ENCODE measurements at regions not wholly inside any gene's neighbourhood (a gene's known extent, or its start where the extent isn't known, plus 50 kb on each side); places are given as distances from the start of the nearest gene placed in this dataset.
A peak's percentile ranks its signal among the peaks of the same experiment; 100 is the strongest.
"Not testable (repeated sequence)": the region's sequence is repeated elsewhere in the genome, so short reads cannot be mapped to it uniquely, and the experiment has no call there.

DNA sequence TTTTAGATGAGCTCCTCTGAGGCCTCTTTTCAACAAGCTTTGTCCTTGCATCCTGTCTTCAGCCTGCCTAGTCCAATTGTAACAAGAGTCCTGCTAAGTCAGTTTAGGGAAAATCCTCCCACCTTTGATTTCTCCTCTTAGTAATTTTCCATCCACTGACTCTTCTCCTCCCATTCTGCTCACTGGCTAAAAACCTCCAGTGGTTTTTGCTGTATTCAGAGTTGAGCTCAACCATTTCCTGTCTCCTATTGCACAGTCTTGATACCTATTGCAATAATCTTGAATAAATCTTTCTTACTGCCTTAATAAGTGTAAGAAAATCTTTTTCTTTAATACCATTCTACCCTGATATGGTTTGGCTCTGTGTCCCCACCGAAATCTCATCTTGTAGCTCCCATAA, 117.8 kb upstream of the ENPP6 start:
- no peak for DNase-seq

DNA sequence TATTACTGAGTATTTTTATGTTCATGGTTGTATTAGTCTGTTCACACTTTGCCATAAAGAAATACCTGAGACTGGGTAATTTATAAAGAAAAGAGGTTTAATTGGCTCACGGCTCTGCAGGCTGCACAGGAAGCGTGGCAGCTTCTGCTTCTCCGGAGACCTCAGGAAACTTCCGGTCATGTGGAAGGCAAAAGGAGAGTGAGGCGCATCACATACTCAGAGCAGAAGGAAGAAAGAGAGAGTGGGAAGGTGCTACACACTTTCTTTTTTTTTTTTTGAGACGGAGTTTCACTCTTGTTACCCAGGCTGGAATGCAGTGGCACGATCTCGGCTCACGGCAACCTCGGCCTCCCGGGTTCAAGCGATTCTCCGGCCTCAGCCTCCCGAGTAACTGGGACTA, 115.8 kb upstream of the ENPP6 start:
- not testable (repeated sequence) for DNase-seq

DNA sequence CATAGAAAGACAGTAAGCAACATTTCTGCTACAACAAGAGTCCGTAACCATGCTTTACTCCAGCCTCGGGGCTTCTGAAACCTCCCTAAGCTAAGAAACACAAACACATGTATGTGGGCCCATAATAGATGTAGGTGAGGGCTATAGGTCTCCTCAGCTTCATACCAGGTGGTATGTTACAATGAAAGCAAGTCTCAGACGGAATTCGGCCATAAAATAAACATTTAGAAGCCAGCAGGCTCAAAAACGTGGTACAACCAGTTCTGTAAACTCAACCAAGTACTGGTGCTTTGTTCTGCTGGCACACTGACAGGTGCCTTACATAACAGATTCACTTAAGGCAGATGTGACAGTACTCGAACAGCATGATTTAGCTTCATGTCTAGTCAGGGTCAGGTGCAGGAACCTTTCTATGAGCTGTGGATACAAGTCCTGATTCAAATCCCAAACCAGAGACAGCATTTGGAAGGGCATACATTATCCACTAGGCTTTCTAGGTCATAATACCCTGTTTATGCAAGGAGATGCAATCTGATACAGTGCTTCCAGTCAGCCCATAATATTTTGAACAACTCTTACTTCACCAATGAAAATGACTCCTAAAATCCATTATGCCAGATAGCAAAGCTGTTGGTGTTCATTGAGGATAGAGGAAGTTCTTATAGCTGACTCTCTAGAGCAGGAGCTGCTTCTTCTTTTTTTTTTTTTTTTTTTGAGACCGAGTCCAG, 113.8 kb upstream of the ENPP6 start:
- peak; percentile 91 for DNase-seq

DNA sequence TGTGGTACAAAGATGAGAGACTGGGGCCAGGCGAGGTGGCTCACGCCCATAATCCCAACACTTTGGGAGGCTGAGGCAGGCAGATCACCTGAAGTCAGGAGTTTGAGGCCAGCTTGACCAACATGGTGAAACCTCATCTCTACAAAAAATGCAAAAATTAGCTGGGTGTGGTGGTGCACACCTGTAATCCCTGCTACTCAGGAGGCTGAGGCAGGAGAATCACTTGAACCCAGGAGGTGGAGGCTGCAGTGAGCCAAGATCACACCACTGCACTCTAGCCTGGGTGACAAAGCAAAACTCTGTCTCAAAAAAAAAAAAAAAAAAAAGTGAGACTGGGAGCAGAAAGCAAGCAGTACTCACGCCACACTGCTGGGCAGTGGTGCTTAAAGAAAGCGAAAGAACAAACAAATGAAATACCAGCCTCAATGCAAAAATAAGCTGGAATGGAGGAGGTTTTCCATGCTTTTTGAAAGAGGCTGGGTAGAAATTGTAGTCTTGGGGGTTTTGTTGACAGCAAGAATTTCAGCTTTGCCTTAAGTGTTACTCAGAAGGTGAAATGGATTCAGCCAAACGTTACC, 112.9 kb upstream of the ENPP6 start:
- not testable (repeated sequence) for DNase-seq

DNA sequence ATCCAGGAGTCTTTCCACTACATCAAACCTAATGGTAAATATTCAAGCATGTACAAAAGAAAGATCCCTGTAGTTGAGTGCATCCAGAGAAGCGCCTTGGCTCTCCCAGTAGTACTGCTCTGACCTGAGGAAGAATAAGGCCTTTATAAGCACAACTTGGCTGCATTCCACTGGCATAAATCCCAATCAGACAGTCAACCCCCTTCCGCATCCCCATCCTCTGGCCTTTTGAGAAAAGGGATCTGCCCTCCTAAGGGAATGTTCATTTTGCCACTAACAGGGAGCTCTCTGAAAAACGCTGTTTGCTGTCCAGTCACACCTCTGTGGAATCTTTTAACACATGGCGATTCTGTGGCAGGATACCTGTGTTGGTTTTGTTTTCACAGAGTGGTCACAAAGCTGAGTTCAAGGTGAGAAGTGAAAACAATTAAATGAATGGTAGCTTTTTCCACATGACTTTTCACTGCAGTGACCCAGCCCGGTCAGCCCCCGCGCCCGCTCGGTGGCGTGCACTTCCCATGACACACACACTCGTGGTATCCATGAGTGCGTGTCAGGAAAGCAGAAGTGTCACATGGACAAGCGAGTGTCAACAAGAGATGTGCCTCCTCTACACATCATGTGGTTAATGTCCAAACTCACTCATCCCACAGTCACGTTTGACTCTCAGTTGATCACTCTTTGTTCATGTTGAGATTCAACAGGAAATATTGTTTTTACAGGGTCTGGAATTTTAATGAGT, 112.2 kb upstream of the ENPP6 start:
- peak; percentile 35 for DNase-seq

DNA sequence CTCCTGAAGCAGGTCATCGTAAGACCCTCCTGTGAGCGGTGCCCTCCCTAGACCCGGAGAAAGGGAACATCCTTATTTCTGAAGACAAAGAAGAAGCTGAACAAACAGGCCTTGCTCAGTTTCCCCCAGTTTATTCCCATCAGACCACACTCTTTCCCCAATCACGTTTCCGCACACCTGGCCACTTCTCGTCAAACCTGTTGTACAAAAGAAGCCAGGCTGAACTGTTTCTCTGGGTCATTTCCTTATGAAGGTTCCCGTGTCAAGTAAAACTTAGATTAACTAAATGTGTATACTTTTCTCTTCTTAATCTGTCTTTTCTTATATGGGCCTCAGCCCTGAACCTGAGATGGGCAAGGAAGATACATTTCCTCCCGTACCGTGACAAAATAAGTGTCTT, 111.6 kb upstream of the ENPP6 start:
- DNase-seq = no peak

DNA sequence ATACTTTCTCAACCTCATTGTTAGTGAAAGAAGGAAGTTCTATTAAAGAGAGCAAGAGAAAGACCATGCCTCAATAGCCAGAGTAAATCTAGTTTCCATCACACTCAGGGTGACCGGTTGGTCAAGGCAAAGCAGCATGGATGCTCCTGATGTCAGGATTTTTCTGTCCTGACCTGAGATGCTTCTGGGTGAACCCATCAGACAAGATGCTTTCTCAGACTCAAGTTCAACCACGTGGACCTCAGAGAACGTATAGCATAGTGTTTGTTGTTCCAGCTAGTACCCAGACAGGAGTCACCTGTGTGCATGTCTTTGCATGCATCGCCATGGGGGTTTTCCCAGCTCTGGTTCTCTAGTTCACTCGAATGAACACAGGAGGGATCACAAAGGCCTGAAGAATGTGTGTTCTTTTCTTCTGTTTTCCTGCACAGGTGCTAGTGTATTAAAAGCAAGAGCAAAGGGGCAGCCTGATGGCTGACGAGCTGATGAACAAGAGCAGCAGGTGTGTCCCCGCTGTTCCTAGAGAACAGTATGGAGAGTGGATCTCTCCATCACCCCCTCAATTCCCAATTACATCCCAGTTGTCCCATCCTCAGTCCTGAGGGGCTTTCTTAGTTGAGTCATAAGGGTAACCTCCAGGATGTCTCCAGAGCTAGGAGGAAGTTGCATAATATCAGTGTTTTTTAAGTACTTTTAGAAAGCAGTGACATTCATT, 110.5 kb upstream of the ENPP6 start:
- DNase-seq = no peak

DNA sequence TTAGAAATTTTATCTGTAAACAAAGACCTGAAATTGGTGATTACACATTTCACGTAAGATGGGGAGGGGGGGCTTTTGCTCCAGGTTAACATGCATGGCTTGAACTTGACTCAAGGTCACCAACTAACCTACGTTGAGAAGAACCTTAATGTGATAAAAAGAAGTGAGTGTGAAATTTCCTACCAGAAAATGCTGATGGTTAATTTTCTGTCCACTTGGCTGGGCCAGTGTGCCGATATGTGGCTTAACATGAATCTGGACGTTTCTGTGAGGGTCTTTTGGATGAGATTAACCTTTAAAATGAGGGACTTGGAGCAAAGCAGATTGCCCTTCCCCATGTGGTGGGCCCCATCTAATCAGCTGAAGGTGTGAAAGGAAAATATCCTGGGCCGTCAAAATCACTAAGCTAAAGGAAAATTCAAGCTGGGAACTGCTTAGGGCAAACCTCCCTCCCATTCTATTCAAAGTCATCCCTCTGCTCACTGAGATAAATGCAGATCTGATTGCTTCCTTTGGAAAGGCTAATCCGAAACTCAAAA, 107.3 kb upstream of the ENPP6 start:
- DNase-seq = no peak

DNA sequence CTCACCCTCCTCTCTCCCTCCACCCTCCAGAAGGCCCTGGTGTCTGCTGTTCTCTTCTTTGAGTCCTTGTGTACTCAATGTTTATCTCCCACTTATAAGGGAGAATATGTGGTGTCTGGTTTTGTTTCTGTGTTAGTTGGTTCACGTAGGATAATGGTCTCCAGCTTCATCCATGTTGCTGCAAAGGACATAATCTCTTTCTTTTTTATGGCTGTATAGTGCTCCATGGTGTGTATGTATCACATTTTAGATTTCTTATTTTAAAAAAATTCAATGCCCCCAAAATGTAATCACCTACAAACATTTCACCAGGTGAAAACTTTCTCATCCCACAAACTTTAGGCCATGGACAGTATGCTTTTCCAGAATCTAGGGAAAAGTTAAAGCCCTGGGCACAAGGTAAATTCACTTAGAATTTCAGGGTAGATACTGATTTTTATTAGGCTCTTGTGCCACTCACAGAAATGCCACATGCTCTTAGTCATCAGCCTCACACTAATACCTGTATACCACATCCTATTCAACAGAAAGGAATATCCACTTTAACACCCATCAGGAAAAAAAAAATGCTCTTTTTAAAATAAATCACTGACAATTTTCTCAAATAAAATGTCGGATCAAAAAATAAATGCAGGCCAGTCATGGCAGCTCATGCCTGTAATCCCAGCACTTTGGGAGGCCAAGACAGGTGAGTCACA, 104.8 kb upstream of the ENPP6 start:
- no peak for DNase-seq

DNA sequence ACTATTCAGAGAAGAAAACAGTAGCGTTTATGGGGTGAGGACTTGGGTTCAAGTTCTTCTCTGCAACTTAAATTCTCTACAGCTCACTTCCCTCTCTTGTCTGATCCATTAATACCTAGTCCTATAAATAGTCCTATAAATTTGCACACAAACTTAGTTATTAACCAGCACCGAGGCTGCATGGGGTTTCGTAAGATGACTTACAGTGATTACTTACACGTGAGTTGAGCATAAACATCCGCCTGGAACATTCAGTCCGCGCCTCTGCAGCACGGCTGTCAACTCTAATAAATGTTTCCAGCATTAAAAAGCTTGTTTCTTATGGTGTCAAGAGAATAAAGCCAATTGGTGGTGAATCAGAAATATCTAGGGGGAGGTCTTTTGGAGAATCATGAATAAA, 103.0 kb upstream of the ENPP6 start:
- no peak for DNase-seq

DNA sequence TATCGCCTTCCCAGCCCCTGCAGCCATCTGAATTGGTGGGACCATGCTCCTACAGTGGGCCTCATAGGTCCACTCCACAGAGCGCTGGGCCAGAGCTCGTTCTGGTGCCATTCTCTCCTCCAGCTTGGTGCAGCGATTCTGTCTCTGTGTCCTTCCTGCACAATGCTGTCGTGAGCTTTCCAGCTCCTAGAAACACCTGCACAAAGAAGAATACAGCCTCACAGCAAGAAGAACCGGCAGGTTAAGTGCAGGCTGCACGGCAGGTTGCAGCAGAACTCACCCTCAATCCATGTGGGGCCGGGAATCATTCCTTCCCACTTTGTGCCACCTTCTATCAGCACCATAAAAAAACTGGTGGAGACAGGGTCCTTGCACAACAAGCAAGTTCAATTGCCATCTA, 101.2 kb upstream of the ENPP6 start:
- DNase-seq = no peak

DNA sequence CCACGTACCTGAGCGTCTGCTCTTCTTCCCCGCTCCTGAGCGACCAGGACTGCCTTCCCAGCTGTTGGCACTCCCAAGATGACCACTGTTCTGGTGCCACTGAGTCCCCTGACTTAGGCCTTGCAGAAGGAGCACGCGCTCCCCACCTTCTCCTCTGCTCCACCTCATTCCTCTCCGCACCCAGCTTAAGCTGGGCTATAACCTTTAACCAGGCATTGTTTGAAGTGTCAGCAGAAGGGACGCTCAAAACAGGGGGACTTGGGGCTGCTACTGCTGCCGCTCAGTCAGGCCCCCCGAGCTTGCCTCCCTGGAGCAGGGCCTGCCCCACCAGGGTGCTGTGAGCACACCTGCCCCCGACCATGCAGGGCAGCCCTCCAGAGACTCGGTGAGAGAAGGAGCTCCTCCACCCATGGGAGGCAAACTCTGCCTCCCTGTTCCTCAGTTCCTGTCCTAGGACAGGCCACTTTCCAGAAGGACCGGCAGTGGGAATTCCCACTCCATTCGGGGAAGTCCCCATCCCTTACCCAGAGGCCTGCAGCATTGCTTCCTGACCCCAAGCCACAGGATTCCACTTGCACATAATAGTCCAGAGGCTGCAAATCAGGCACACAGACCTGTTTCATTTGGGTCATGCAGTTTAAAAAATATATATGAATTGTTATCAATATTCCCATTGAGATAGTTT, 99.7 kb upstream of the ENPP6 start:
- DNase-seq = no peak

DNA sequence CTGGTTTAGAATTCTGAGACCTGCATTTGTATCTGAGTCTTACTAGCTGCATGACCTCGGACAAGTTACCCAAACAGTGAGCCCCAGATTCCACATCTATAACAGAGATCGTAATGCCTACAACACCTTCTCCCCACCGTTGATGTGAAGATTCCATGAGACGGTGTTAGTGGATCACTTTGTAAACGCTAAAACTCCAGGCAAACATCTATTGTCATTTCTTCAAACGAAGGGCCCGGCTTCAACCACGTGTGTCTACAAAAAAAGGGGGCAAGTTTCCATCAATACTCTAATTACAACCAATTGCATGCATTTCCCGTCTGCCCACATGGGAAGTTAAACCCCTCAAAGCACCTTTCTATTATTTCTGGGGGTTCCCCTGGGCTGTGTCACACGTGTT, 99.1 kb upstream of the ENPP6 start:
- DNase-seq = no peak

DNA sequence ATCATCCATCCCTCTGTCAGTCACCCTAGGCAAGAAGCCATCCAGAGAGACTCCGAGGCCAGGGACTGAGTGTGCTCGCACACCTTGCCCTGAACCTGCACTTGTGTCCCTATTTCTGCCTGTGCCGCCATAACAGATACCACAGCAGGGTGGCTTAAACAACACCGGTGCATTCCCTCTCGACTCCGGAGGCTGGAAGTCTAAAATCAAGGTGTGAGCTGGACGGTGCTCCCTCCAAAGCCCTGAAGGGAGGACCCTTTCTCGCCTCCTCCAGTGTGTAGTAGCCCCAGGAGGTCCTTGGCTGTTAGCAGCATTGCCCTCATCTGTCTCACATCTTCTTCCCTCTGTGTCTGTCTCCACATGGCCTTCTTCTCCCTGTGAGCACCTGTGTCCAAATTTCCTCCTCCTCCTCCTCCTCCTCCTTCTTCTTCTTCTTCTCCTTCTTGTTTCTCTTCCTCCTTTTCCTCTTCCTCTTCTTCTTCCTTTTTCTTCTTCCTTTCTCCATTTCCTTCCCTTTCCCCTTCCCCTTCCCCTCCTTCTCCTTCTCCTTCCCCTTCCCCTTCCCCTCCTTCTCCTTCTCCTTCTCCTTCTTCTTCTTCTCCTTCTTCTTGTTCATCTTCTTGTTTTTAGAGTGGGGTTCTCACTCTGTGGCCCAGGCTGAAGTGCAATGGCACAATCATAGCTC, 98.1 kb upstream of the ENPP6 start:
- DNase-seq = no peak

DNA sequence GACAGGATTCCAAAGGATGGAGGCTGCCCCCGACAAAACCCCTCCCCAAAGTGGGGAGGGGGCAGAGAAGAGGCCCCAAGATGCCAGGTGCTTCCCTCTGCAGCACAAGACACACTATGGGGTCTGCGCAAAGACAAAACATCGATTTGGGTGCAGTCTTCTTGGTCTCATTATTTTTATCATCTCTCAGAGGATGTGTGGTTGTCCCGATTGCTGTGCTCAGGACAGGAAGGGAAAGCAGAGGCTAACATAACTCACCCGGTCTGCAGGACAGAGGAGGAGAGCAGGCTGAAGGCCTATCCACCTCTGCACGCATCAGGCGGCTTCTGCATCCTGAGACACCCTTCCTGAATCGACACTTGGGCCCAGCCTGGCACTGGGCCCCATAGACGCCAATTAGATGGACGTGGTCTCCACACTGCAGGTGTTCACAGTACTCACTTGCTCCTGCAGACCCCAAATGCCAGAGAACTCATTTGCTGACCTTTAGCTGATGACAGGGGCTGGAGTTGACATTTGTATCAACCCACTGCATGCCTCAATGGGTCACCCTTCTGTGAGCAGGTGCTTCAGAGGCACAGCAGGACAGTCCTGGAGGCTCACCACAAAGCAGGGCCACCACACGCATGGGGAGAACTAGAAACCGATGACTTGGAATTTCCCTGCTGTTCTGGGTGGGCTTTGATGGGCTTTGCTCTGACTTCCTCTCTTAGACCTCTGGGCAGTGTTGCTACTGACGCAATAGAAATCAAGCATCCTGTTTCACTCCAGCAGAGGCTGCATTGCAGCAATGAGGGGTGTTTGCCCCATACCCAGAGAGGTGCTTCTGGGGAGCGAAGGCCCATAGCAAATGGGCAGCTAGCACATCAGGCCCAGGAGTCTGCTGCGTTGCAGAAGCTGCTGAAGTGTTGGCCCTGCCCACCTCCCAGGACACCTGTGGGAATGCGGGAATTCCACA, 96.3 kb upstream of the ENPP6 start:
- no peak for DNase-seq

DNA sequence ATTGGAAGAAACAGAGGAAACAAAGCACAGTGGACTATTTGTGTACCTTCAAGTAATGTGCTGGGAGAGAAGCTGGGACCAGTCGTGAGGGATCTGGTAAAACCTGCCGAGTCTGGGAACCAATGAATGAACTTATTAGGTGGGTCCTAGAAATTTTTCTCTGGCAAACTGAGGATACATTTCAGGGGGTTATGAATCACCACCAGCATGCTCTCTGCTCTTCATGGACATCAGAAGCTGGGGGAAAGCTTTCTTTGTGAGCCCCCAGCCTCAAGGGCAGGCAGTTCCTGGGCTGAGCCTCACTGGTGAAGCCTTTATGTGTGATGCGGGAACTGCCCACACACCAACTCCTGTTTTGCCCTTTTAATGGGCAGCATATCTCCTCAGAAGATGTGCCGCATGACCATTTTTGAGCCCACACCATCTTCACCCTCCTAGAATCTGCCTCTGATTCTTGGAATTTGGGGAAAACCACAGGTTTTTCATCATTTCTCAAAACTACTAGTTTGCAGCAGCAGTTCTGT, 95.4 kb upstream of the ENPP6 start:
- no peak for DNase-seq

DNA sequence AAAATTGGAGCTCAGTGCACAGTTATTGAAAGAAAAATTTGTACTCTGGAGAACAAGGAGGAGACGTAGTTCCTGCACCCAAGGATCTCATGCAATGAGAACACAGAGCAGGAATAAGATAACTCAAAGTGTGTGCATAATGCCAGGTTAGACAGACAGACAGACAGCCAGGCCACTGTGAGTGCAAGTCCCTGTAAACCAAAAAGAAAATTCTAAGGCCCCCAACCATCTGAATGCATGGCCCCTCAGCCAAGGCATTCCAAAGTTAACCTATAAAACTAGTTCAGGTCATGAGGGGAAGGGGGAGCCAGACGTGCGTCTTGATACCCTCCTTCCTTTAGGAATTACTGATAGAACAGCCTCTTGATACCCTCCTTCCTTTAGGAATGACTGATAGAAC, 94.5 kb upstream of the ENPP6 start:
- no peak for DNase-seq

DNA sequence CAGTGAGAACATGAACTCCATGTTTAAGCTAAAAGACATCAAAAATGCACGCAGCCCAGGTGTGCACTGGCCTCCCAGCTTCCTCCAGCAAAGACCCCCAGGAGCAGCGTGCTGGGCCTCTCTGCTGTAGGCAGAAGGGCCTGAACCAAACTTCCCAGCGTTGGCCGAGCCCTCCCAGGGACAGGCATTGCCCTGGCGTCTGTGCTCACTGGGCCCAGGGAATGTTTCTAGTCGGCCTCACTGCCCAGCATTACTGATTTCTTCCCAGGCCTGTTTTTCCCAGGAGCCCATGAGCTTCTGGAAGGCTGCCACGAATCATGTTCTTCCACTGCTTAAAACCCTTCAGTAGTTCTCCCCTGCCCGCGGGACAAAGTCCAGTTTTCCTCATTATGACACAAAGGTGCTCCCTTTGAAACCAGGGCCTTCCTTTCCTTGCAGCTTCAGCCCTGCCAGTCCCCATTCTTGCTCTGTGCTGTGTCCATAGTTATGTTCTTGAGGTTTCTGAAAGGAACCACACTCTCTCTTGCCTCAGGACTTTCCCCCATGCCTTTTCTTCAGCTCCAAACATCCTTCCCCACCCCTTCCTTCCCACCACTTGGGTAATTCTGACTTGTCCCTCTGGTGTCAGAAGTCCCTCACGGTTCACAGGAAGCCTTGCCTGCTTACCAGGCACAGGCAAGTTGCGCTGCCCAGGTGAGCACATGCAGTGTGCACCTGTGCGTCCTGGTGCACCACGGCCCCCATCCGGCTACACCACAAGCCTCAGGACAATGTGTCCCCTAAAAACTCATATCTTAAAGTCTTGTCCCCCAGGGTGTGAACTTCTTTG, 93.4 kb upstream of the ENPP6 start:
- DNase-seq = no peak

DNA sequence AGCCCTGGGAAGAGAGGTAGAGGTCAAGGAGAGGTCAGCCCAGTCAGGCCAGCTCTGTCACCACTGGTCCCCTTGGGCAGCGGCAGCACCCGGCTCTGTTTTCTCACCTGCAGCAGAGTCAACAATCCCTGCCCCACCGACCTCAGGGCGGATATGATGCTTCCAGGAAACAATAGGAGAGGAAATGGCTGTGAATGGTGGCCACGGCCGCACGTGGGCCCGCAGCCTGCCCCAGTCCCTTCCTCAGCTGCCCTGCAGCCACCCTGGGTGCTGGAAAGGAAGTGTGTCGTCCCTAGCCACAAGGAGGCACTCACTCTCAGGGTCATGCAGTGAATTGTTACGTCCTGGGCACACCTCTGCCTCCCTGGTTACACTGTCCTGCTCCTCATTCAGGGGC, 92.5 kb upstream of the ENPP6 start:
- no peak for DNase-seq

Data from NCI-H2029 treated with DMSO at 0.1 percent for 48 hours (cell line).